AG20443 (cell line): ENCODE measurements at regions not wholly inside any gene's neighbourhood (a gene's known extent, or its start where the extent isn't known, plus 50 kb on each side); places are given as distances from the start of the nearest gene placed in this dataset.
"Not testable (repeated sequence)": the region's sequence is repeated elsewhere in the genome, so short reads cannot be mapped to it uniquely, and the experiment has no call there.

Experiments
- DNase-seq: peaks from one replicate; pipeline ENCODE4 v3.0.0; 2012; ENCODE audit warnings: low spot score, mixed read lengths

- no peak for DNase-seq
These were observed 135.0 kb downstream of the B3GNT2 start for GRCh38 chr2:62330959-62331358.

GRCh38 chr2:62329797-62330196 is 133.9 kb downstream of the B3GNT2 start:
- DNase-seq = no peak

GRCh38 chr2:62326735-62327134 is 130.8 kb downstream of the B3GNT2 start:
- DNase-seq = no peak

GRCh38 chr2:62325398-62325797 is 129.5 kb downstream of the B3GNT2 start:
- DNase-seq = no peak

GRCh38 chr2:62321380-62322289 is 125.7 kb downstream of the B3GNT2 start:
- no peak for DNase-seq

- no peak for DNase-seq
These were observed 124.9 kb downstream of the B3GNT2 start for GRCh38 chr2:62320657-62321357.

GRCh38 chr2:62320137-62320536 is 124.2 kb downstream of the B3GNT2 start:
- not testable (repeated sequence) for DNase-seq

GRCh38 chr2:62319070-62319469 is 123.2 kb downstream of the B3GNT2 start:
- no peak for DNase-seq

- DNase-seq = no peak
These were observed 119.6 kb downstream of the B3GNT2 start for GRCh38 chr2:62315476-62315875.

- no peak for DNase-seq
These were observed 118.4 kb downstream of the B3GNT2 start for GRCh38 chr2:62314291-62314690.

GRCh38 chr2:62313449-62314227 is 117.7 kb downstream of the B3GNT2 start:
- no peak for DNase-seq

GRCh38 chr2:62309465-62310091 is 113.7 kb downstream of the B3GNT2 start:
- peak; percentile 32 for DNase-seq

- no peak for DNase-seq
These were observed 113.2 kb downstream of the B3GNT2 start for GRCh38 chr2:62309081-62309464.

- no peak for DNase-seq
These were observed 111.8 kb downstream of the B3GNT2 start for GRCh38 chr2:62307469-62308389.

GRCh38 chr2:62306751-62307468 is 111.0 kb downstream of the B3GNT2 start:
- DNase-seq = no peak

GRCh38 chr2:62305421-62306176 is 109.7 kb downstream of the B3GNT2 start:
- no peak for DNase-seq

- peak; percentile 57 for DNase-seq
These were observed 108.8 kb downstream of the B3GNT2 start for GRCh38 chr2:62304429-62305417.

- no peak for DNase-seq
These were observed 107.9 kb downstream of the B3GNT2 start for GRCh38 chr2:62303788-62304187.
